ENCODE measurements at regions not wholly inside any gene's neighbourhood (a gene's known extent, or its start where the extent isn't known, plus 50 kb on each side); places are given as distances from the start of the nearest gene placed in this dataset.

- no peak overlapping the region for H3K27ac ChIP-seq (ENCODE audit: low read depth in 1 of 2, low read length in 2 of 2)
- no peak for DNase-seq (ENCODE audit: low spot score)
- H3K27me3 ChIP-seq (ENCODE audit: control insufficient read depth in 4 of 4, insufficient read depth in 4 of 4, low read length in 3 of 4), result peaks cover 0 to 3% (median 0%) of the 10 kb centered on the region in 4 donors
- H3K36me3 ChIP-seq (ENCODE audit: control insufficient read depth in 4 of 4, insufficient read depth in 3 of 4, low read depth in 1 of 4, low read length in 3 of 4), result no peaks in the 10 kb centered on the region
- H3K9ac ChIP-seq (ENCODE audit: low read depth in 1 of 2, low read length in 2 of 2), result no peak overlapping the region
- TF ChIP-seq EGR1 (IDR thresholded peaks at IDR 0.05; ENCODE audit: low read depth in 2 of 2) (no peak), ATF3 (IDR thresholded peaks at IDR 0.05) (no peak), FOXA2 (IDR thresholded peaks at IDR 0.05) (no peak), CTCF (IDR thresholded peaks at IDR 0.05; ENCODE audit: low read depth, low read length, missing input control) (no peak), HNF4A (conservative IDR thresholded peaks at IDR 0.05) (no peak), RAD21 (IDR thresholded peaks at IDR 0.05) (no peak), JUND (IDR thresholded peaks at IDR 0.05) (no peak), YY1 (IDR thresholded peaks at IDR 0.05) (no peak), ZBTB33 (IDR thresholded peaks at IDR 0.05) (no peak), REST (IDR thresholded peaks at IDR 0.05) (no peak), GABPA (IDR thresholded peaks at IDR 0.05 in 1 of 2, conservative IDR thresholded peaks at IDR 0.05 in 1 of 2) (no peak), MAX (IDR thresholded peaks at IDR 0.05) (no peak), RXRA (IDR thresholded peaks at IDR 0.05) (no peak)
- no peaks in the 10 kb centered on the region for H3K4me1 ChIP-seq (ENCODE audit: control insufficient read depth in 4 of 4, insufficient read depth in 4 of 4, low read length in 3 of 4)
- H3K4me3 ChIP-seq (ENCODE audit: low read depth in 1 of 3, low read length in 3 of 3), result no peak overlapping the region
- no peaks in the 10 kb centered on the region for H3K9me3 ChIP-seq (ENCODE audit: control insufficient read depth in 4 of 4, low read length in 3 of 4)
Observed at GRCh38 chr7:159239028-159239427, 94.4 kb upstream of the VIPR2 start.

GRCh38 chr7:159238541-159238940, 93.9 kb upstream of the VIPR2 start:
- WGBS, result 65% methylated on average over 1 of the region's 1 CpG

More at GRCh38 chr7:159238541-159238940, 93.9 kb upstream of the VIPR2 start:
- Histone ChIP-seq H3K36me3 (ENCODE audit: control insufficient read depth in 4 of 4, insufficient read depth in 3 of 4, low read depth in 1 of 4, low read length in 3 of 4) (no peaks in the 10 kb centered on the region), H3K27ac (ENCODE audit: low read depth in 1 of 2, low read length in 2 of 2) (no peak overlapping the region), H3K9me3 (ENCODE audit: control insufficient read depth in 4 of 4, low read length in 3 of 4) (no peaks in the 10 kb centered on the region), H3K4me3 (ENCODE audit: low read depth in 1 of 3, low read length in 3 of 3) (no peak overlapping the region), H3K4me1 (ENCODE audit: control insufficient read depth in 4 of 4, insufficient read depth in 4 of 4, low read length in 3 of 4) (no peaks in the 10 kb centered on the region), H3K9ac (ENCODE audit: low read depth in 1 of 2, low read length in 2 of 2) (no peak overlapping the region), H3K27me3 (ENCODE audit: control insufficient read depth in 4 of 4, insufficient read depth in 4 of 4, low read length in 3 of 4) (peaks cover 0 to 3% (median 0%) of the 10 kb centered on the region in 4 donors)
- DNase-seq (ENCODE audit: low spot score), result no peak
- TF ChIP-seq REST (IDR thresholded peaks at IDR 0.05), result no peak
- no peak for TF ChIP-seq FOXA1 (IDR thresholded peaks at IDR 0.05)
- no peak for TF ChIP-seq ZBTB33 (IDR thresholded peaks at IDR 0.05)
- no peak for TF ChIP-seq TAF1 (conservative IDR thresholded peaks at IDR 0.05)
- TF ChIP-seq ATF3 (IDR thresholded peaks at IDR 0.05), result no peak

Data from liver (tissue), 8 donors.